GM12878 (cell line): ENCODE measurements at regions not wholly inside any gene's neighbourhood (a gene's known extent, or its start where the extent isn't known, plus 50 kb on each side); places are given as distances from the start of the nearest gene placed in this dataset.
"Not testable (repeated sequence)": the region's sequence is repeated elsewhere in the genome, so short reads cannot be mapped to it uniquely, and the experiment has no call there.

Experiments
- ATAC-seq: fragments of 200-7000 bp; cut with Tn5 transposase; 3 replicates; pipeline ENCODE4 v1.9.1; 2020; ENCODE audit warnings: mild to moderate bottlenecking, moderate library complexity
- BruUV-seq: library from RNA; stranded (reverse); fragments of 400-500 nt; replicated peaks from 2 replicates; lab custom pipeline; 2021; lab: Mats Ljungman, UMichigan
- CTCF ChIA-PET: fragments of 300-600 bp; sonication (Branson Sonifier 250); formaldehyde crosslinking; extraction: SDS; loops from one replicate; lab custom pipeline; 2021; ENCODE audit warnings: inconsistent platforms; lab: Yijun Ruan, JAX
- POLR2A ChIA-PET: fragments of 350-600 bp; formaldehyde crosslinking; extraction: SDS; loops from one replicate; lab custom pipeline; 2021; ENCODE audit warnings: inconsistent platforms; lab: Charles Lee
- RAD21 ChIA-PET: fragments of 300-600 bp; sonication (Branson Sonifier 250); formaldehyde crosslinking; loops from one replicate; lab custom pipeline; 2023; ENCODE audit warnings: antibody characterized with exemption; ENCODE audit not compliant: unreplicated experiment; lab: Charles Lee
- SMC1A ChIA-PET: fragments of 300-600 bp; sonication (Branson Sonifier 250); formaldehyde crosslinking; loops from one replicate; lab custom pipeline; 2023; ENCODE audit not compliant: unreplicated experiment, uncharacterized antibody; lab: Charles Lee
- DNase-seq: peaks from one replicate; pipeline ENCODE4 v3.0.0-alpha.2; 2011; ENCODE audit warnings: low read depth, low spot score
- FAIRE-seq: peaks from 3 replicates; lab custom pipeline; 2011; peaks lifted over from hg19 to GRCh38; lab: Jason Lieb, UNC
- H2AFZ ChIP-seq: 2 replicates; pipeline ENCODE4 v1.6.0; 2011; ENCODE audit warnings: low read depth, low read length, control low read depth; ENCODE audit not compliant: control insufficient read depth
- H3K27ac ChIP-seq: 2 replicates; pipeline ENCODE4 v1.5.1; 2011; ENCODE audit warnings: control low read depth; ENCODE audit not compliant: control insufficient read depth, insufficient read depth
- H3K27me3 ChIP-seq, 2 experiments: replicated peaks in 1 of 2; 2 replicates each; pipeline versions ENCODE4 v1.6.0 to v1.6.1; 2011; ENCODE audit warnings: low read length in 1 of 2; ENCODE audit not compliant: control insufficient read depth in 2 of 2, insufficient read depth in 2 of 2
- H3K36me3 ChIP-seq, 2 experiments: 2 replicates each; pipeline ENCODE4 v1.5.1; 2011; ENCODE audit warnings: low read length in 1 of 2; ENCODE audit not compliant: control insufficient read depth in 2 of 2, insufficient read depth in 2 of 2
- H3K4me1 ChIP-seq: 2 replicates; pipeline ENCODE4 v1.6.1; 2011; ENCODE audit warnings: mild to moderate bottlenecking, low read length, moderate library complexity, mixed read lengths; ENCODE audit not compliant: control insufficient read depth, insufficient read depth
- H3K4me2 ChIP-seq: 2 replicates; pipeline ENCODE4 v1.6.0; 2011; ENCODE audit warnings: control low read depth; ENCODE audit not compliant: control insufficient read depth, insufficient read depth
- H3K4me3 ChIP-seq: fragments of 200-600 bp; sonication (generic); 2 replicates; pipeline ENCODE4 v1.5.1; 2016
- H3K79me2 ChIP-seq: 2 replicates; pipeline ENCODE4 v1.6.0; 2011; ENCODE audit warnings: low read length; ENCODE audit not compliant: control insufficient read depth, insufficient read depth
- H3K9ac ChIP-seq: 2 replicates; pipeline ENCODE4 v1.8.0; 2011; ENCODE audit warnings: low read length, control low read depth, mixed read lengths; ENCODE audit not compliant: control insufficient read depth, insufficient read depth
- H3K9me3 ChIP-seq: replicated peaks from 3 replicates; pipeline ENCODE4 v1.5.1; 2011; ENCODE audit warnings: mild to moderate bottlenecking, low read length; ENCODE audit not compliant: control insufficient read depth, insufficient read depth
- H4K20me1 ChIP-seq: 2 replicates; pipeline ENCODE4 v1.6.0; 2011; ENCODE audit not compliant: control insufficient read depth, insufficient read depth
- BHLHE40 ChIP-seq, 2 experiments: fragments of 450-650 bp in 1 of 2; IDR thresholded peaks; 2 replicates each; pipeline ENCODE4 v1.6.1; 2011 to 2017; ENCODE audit warnings: low read depth in 2 of 2, borderline replicate concordance in 1 of 2, improper control_type of control experiment in 1 of 2, low read length in 1 of 2, mild to moderate bottlenecking in 1 of 2
- CREB1 ChIP-seq: IDR thresholded peaks from 2 replicates; pipeline ENCODE4 v1.6.1; 2012; ENCODE audit warnings: low read depth, mild to moderate bottlenecking, inconsistent platforms
- CREM ChIP-seq: IDR thresholded peaks from 2 replicates; pipeline ENCODE4 v1.6.1; 2014; ENCODE audit warnings: antibody characterized with exemption, low read depth
- EED ChIP-seq: sonication (generic); IDR thresholded peaks from 2 replicates; pipeline ENCODE4 v1.6.1; 2016; ENCODE audit warnings: antibody characterized with exemption, low read depth
- EP300 ChIP-seq, 2 experiments: fragments of 150-350 bp in 1 of 2; IDR thresholded peaks; 2 replicates each; pipeline ENCODE4 v1.6.1; 2011 to 2012; ENCODE audit warnings: low read depth in 2 of 2, low read length in 2 of 2, borderline replicate concordance in 1 of 2, improper control_type of control experiment in 1 of 2, inconsistent platforms in 1 of 2; ENCODE audit not compliant: control insufficient read depth in 1 of 2
- PAX5 ChIP-seq: IDR thresholded peaks from 2 replicates; pipeline ENCODE4 v1.6.1; 2011; ENCODE audit warnings: low read depth, low read length, borderline replicate concordance
- TCF12 ChIP-seq: IDR thresholded peaks from 2 replicates; pipeline ENCODE4 v1.6.1; 2011; ENCODE audit warnings: low read depth, mild to moderate bottlenecking, low read length
- TCF3 ChIP-seq: IDR thresholded peaks from 2 replicates; pipeline ENCODE4 v1.6.1; 2012; ENCODE audit warnings: low read depth, mild to moderate bottlenecking, low read length, borderline replicate concordance; ENCODE audit not compliant: insufficient read depth
- WGBS: methylation state at CpG from one replicate; pipeline ENCODE4 v1.1.6; 2016; ENCODE audit warnings: low lambda C conversion rate; ENCODE audit not compliant: insufficient replicate concordance, insufficient coverage; ENCODE audit errors: missing lambda C conversion rate; 5-methylcytosine and 5-hydroxymethylcytosine counted together
- in situ Hi-C: fragments of 300-500 bp; cut with MboI; formaldehyde crosslinking; loops from 9 replicates; pipeline ENCODE4 v1.14.3; 2018; ENCODE audit warnings: mixed read lengths
- intact Hi-C: fragments of 100-400 bp; cut with micrococcal nuclease; formaldehyde crosslinking; loops from one replicate; pipeline ENCODE4 v1.14.2; 2022; ENCODE audit not compliant: unreplicated experiment

DNA sequence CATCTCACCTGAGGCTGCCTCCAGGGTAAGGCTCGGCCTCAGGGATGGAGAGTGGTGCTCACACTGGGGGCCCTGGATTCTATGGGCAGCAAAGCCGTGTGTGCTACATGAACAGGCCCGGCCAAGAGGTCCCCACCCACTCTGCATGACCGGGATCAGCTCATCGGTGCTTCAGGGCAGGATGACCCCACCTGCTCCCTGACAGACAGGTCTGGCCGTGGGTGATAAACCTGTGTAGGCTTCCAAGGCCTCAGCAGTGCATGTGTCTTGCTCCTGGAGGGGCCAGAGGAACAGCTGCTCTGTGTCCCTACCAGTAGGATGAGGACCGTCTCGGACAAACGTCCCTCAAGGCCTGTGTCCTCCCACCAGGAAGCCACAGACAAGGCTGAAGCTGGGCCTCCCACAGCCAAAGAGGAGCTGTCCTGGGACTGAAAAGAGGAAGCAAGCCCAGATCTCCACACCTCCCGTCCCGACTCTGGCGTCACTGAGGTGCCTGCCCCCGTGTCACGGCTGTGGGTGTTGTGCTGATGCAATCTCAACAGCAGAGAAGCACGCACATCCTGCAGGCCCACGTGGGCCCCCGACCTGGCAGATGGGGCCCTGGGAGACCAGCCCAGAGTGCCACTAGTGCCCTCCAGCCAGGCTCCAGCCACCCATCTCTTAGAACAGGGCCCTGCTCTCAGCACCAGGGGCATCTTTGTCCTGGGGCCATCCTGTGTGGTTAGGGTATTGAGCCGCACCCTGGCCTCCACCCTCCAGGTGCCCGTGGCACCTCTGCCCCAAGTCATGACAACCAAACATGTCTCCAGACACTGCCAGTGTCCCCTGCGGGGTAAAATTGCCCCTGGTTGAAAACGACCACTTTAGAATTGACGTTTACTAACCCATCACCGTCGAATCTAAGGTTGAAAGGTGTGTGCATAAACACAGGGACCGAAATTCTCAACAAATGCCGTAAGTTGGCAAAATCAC is 5455.9 kb upstream of the TPTE start:
- in situ Hi-C loops, FAIRE-seq, H3K27me3 ChIP-seq, H3K27ac ChIP-seq, SMC1A ChIA-PET, H3K9ac ChIP-seq, H3K79me2 ChIP-seq, H4K20me1 ChIP-seq, H3K36me3 ChIP-seq, RAD21 ChIA-PET, H2AFZ ChIP-seq, H3K4me2 ChIP-seq, H3K4me3 ChIP-seq, H3K4me1 ChIP-seq, H3K9me3 ChIP-seq, CTCF ChIA-PET, POLR2A ChIA-PET, intact Hi-C loops: not testable (repeated sequence)
- DNase-seq: peak; percentile 30
- WGBS: 31% methylated on average over 18 of the region's 26 CpGs
- 0 out of 2 replicates have a peak, but pooled peaks have one; percentile 33 for TF ChIP-seq PAX5
- TF ChIP-seq BHLHE40 (IDR thresholded peaks at IDR 0.05; ENCODE audit: borderline replicate concordance in 1 of 2, low read depth in 2 of 2, low read length in 1 of 2): peak in 1 of 2 experiments; percentile 53; a peak in 1 of 4 replicates
- TF ChIP-seq EED: peak; percentile 55; the same call in 1 of the 2 replicates
- 0 out of 2 replicates have a peak, but pooled peaks have one; percentile 40 for TF ChIP-seq TCF3
- peak; percentile 67; the same call in 1 of the 2 replicates for TF ChIP-seq CREM
- TF ChIP-seq EP300 (IDR thresholded peaks at IDR 0.05; ENCODE audit: borderline replicate concordance in 1 of 2, control insufficient read depth in 1 of 2, low read depth in 2 of 2, low read length in 2 of 2): peak in 1 of 2 experiments; percentile 61; a peak in 2 of 4 replicates
- TF ChIP-seq CREB1: peak; percentile 73; the same call in 1 of the 2 replicates
- TF ChIP-seq TCF12: 0 out of 2 replicates have a peak, but pooled peaks have one; percentile 49
- TSS peak; percentile 97 for BruUV-seq
- peak; percentile 96 for ATAC-seq

GRCh38 chr21:5066682-5067251 is 5454.6 kb upstream of the TPTE start:
- DNase-seq, ATAC-seq, H3K4me1 ChIP-seq, H2AFZ ChIP-seq, H3K27ac ChIP-seq, H3K79me2 ChIP-seq, H4K20me1 ChIP-seq, CTCF ChIA-PET, in situ Hi-C loops, H3K27me3 ChIP-seq, H3K36me3 ChIP-seq, intact Hi-C loops, H3K9me3 ChIP-seq, H3K4me3 ChIP-seq, RAD21 ChIA-PET, H3K9ac ChIP-seq, FAIRE-seq, H3K4me2 ChIP-seq, POLR2A ChIA-PET, BruUV-seq, SMC1A ChIA-PET: not testable (repeated sequence)
- WGBS: no CpG with 5 or more reads among the region's 12 CpGs
